Loucy (cell line): ENCODE measurements at regions not wholly inside any gene's neighbourhood (a gene's known extent, or its start where the extent isn't known, plus 50 kb on each side); places are given as distances from the start of the nearest gene placed in this dataset.

ENCODE experiments used
- H2AFZ ChIP-seq: fragments of 200-600 bp; sonication (generic); 2 replicates; pipeline ENCODE4 v1.6.0; 2016; ENCODE audit warnings: antibody characterized with exemption, mild to moderate bottlenecking, low read length, moderate library complexity
- H3F3A ChIP-seq: fragments of 200-600 bp; 2 replicates; pipeline ENCODE4 v1.6.0; 2016; ENCODE audit warnings: antibody characterized with exemption, low read depth, mild to moderate bottlenecking
- H3K27me3 ChIP-seq: fragments of 200-600 bp; sonication (generic); 2 replicates; pipeline ENCODE4 v1.6.1; 2014; ENCODE audit warnings: low read length, mild to moderate bottlenecking; ENCODE audit not compliant: insufficient read depth, poor library complexity, severe bottlenecking
- H3K36me3 ChIP-seq: fragments of 200-600 bp; sonication (generic); 2 replicates; pipeline ENCODE4 v1.6.1; 2016; ENCODE audit warnings: low read length; ENCODE audit not compliant: insufficient read depth
- H3K4me1 ChIP-seq: fragments of 200-600 bp; sonication (generic); 2 replicates; pipeline ENCODE4 v1.5.1; 2014; ENCODE audit warnings: low read length, mild to moderate bottlenecking; ENCODE audit not compliant: insufficient read depth, poor library complexity, severe bottlenecking
- H3K4me2 ChIP-seq: fragments of 200-600 bp; sonication (generic); 2 replicates; pipeline ENCODE4 v1.6.0; 2014; ENCODE audit warnings: antibody characterized with exemption, low read length, low read depth, mild to moderate bottlenecking; ENCODE audit not compliant: poor library complexity, severe bottlenecking
- H3K4me3 ChIP-seq: fragments of 200-600 bp; sonication (generic); 2 replicates; pipeline ENCODE4 v1.5.1; 2014; ENCODE audit warnings: low read length, mild to moderate bottlenecking, mixed read lengths; ENCODE audit not compliant: poor library complexity, severe bottlenecking
- H3K79me2 ChIP-seq: fragments of 200-600 bp; sonication (generic); 2 replicates; pipeline ENCODE4 v1.6.1; 2014; ENCODE audit warnings: low read length; ENCODE audit not compliant: insufficient read depth
- H3K9ac ChIP-seq: fragments of 200-600 bp; sonication (generic); 2 replicates; pipeline ENCODE4 v1.6.0; 2014; ENCODE audit warnings: mild to moderate bottlenecking, low read depth, low read length, moderate library complexity; ENCODE audit not compliant: poor library complexity, severe bottlenecking
- H3K9me2 ChIP-seq: fragments of 200-600 bp; sonication (generic); replicated peaks from 2 replicates; pipeline ENCODE4 v1.6.1; 2016; ENCODE audit warnings: low read depth, low read length, mixed read lengths
- H3K9me3 ChIP-seq: fragments of 200-600 bp; sonication (generic); 2 replicates; pipeline ENCODE4 v1.6.1; 2014; ENCODE audit warnings: mild to moderate bottlenecking, antibody characterized with exemption, low read length, low read depth; ENCODE audit not compliant: insufficient read depth
- H4K20me1 ChIP-seq: fragments of 200-600 bp; sonication (generic); 2 replicates; pipeline ENCODE4 v1.6.0; 2014; ENCODE audit warnings: antibody characterized with exemption, low read length, mild to moderate bottlenecking; ENCODE audit not compliant: insufficient read depth, poor library complexity, severe bottlenecking
- EZH2phosphoT487 ChIP-seq: fragments of 200-600 bp; IDR thresholded peaks from 2 replicates; pipeline ENCODE4 v1.6.1; 2018; ENCODE audit warnings: antibody characterized with exemption, mild to moderate bottlenecking, moderate library complexity, borderline replicate concordance
- TF ChIP-seq, protein P1 (sequence below): fragments of 200-600 bp; sonication (generic); conservative IDR thresholded peaks from 2 replicates; pipeline ENCODE4 v1.5.1; 2014; ENCODE audit warnings: mild to moderate bottlenecking, antibody characterized with exemption, low read length

DNA sequence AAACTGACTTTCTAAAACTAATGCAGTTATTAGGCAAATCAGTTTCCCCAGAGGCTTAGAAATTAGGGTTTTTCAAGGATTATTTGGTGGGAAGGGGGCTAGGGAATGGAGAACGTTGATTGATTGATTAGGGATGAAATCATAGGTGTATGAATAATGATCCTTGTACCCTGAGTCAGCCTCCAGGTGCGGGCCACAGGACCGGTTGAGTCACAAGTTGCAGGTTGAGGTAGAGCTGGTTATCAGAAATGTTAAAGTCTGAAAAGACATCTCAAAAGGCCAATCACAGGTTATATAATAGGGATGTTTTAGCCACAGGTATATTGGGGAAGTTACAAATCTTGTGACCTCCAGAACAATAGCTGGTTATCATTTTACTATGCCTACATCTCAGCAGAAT, 341.8 kb upstream of the GULP1 start:
- Histone ChIP-seq H3K4me1 (no peaks in the 10 kb centered on the region), H3K4me3 (no peak overlapping the region), H3K27me3 (no peaks in the 10 kb centered on the region), H3K36me3 (no peaks in the 10 kb centered on the region), H3K79me2 (no peaks in the 10 kb centered on the region), H3K9ac (no peak overlapping the region), H3K9me3 (no peaks in the 10 kb centered on the region), H3K9me2 (no peaks in the 10 kb centered on the region), H3F3A (no peaks in the 10 kb centered on the region), H4K20me1 (no peaks in the 10 kb centered on the region), H3K4me2 (no peak overlapping the region), H2AFZ (no peak overlapping the region)
- TF ChIP-seq, protein P1, sequence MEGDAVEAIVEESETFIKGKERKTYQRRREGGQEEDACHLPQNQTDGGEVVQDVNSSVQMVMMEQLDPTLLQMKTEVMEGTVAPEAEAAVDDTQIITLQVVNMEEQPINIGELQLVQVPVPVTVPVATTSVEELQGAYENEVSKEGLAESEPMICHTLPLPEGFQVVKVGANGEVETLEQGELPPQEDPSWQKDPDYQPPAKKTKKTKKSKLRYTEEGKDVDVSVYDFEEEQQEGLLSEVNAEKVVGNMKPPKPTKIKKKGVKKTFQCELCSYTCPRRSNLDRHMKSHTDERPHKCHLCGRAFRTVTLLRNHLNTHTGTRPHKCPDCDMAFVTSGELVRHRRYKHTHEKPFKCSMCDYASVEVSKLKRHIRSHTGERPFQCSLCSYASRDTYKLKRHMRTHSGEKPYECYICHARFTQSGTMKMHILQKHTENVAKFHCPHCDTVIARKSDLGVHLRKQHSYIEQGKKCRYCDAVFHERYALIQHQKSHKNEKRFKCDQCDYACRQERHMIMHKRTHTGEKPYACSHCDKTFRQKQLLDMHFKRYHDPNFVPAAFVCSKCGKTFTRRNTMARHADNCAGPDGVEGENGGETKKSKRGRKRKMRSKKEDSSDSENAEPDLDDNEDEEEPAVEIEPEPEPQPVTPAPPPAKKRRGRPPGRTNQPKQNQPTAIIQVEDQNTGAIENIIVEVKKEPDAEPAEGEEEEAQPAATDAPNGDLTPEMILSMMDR = no peak
- no peak for TF ChIP-seq EZH2phosphoT487

- Histone ChIP-seq H3K9ac (no peak overlapping the region), H3F3A (no peaks in the 10 kb centered on the region), H3K79me2 (no peaks in the 10 kb centered on the region), H3K4me3 (no peak overlapping the region), H3K36me3 (no peaks in the 10 kb centered on the region), H2AFZ (no peak overlapping the region), H3K9me2 (no peaks in the 10 kb centered on the region), H3K9me3 (no peaks in the 10 kb centered on the region; the same call in 1 of the 2 replicates), H3K4me1 (no peaks in the 10 kb centered on the region), H4K20me1 (no peaks in the 10 kb centered on the region), H3K4me2 (no peak overlapping the region), H3K27me3 (no peaks in the 10 kb centered on the region)
- TF ChIP-seq, protein P1 = no peak
- no peak for TF ChIP-seq EZH2phosphoT487
These were observed 340.0 kb upstream of the GULP1 start for GRCh38 chr2:187951470-187952218.

DNA sequence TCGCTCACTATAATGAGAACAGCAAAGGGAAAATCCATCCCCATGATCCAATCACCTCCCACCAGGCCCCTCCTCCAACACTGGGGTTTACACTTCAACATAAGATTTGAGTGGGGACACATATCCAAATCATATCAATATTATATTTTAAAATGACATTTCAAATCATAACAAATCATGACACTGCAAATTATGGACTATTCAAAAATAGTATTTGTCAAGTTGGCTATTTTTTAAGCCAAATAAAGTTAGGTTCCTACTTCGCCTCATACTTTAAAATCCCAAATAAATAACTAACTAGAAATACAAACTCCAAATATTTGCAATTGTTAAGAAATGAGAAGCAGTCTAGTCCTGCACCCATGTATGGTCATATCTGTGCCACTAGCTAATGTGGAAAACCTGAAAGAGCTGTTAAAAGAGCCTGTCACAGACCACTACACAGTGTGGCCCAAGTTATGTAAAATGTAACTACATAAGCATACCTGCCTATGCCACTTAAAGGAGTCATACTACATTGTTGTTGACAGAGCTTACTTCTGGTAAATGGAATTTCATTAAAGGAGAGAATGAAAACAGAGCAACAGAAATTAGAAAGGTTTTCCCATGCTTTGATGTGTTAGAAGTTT, 334.7 kb upstream of the GULP1 start:
- Histone ChIP-seq H2AFZ (no peak overlapping the region), H3K9ac (no peak overlapping the region), H4K20me1 (no peaks in the 10 kb centered on the region), H3F3A (no peaks in the 10 kb centered on the region; the same call in 1 of the 2 replicates), H3K9me2 (no peaks in the 10 kb centered on the region), H3K4me1 (peaks cover 13% of the 10 kb centered on the region), H3K27me3 (no peaks in the 10 kb centered on the region), H3K79me2 (no peaks in the 10 kb centered on the region), H3K36me3 (no peaks in the 10 kb centered on the region), H3K4me2 (no peak overlapping the region), H3K9me3 (no peaks in the 10 kb centered on the region; the same call in 1 of the 2 replicates), H3K4me3 (no peak overlapping the region)
- TF ChIP-seq EZH2phosphoT487 = no peak
- TF ChIP-seq, protein P1 = no peak
